ENCODE measurements at regions not wholly inside any gene's neighbourhood (a gene's known extent, or its start where the extent isn't known, plus 50 kb on each side); places are given as distances from the start of the nearest gene placed in this dataset.

DNA sequence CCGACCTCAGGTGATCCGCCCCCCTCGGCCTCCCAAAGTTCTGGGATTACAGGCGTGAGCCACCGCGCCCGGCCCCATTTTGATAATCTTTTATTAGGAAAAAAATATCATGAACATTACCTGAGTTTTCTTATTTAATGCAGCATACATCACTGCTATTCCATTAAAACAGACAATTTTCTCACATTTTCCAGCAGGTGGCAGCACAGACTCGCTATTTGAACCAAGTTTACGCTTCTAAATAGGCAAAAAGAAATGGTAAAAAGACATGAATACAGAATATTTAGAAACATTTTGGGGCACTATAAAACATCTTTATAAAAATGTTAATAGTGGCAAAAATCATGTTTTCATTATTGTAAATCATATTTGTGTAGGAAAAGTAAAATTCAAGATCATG, 903.1 kb downstream of the SLITRK6 start:
- peak; percentile 71 for DNase-seq (ENCODE audit: low spot score)

DNA sequence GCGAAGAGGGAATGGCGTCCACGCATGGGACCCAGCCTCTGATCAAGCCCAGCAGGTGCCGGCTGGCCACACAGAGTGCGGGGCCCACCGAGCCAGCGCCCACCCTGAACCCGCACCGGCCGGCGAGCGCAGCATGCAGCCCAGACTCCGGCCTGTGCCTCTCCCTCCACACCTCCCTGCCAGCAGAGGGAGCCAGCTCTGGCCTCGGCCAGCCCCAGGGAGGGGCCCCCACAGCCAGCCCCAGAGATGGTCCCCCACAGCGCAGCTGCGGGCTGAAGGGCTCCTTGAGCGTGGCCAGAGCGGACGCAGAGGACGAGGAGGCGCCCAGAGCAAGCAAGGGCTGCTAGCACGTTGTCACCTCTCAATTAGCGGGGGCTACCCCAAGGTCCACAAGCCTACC, 904.5 kb downstream of the SLITRK6 start:
- DNase-seq (ENCODE audit: low spot score): no peak

DNA sequence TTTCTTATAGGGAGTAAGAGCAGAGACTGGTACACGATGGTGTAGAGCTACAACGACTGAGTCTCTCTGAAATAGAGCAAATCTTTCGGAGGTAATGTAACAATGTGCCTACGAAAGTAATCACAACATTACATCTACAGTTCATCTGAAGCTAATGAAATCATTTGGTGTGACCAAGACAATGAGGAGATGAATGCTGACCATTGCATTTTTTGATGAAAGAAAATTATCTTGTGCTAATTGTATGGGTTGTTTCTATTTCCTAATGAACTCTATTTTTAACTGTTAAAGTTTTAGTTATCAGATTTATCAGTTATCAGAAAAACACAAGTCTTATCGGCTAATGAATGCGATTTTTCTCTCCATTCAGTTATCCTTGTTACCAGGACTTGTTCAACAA, 913.4 kb downstream of the SLITRK6 start:
- DNase-seq (ENCODE audit: low spot score): no peak

DNA sequence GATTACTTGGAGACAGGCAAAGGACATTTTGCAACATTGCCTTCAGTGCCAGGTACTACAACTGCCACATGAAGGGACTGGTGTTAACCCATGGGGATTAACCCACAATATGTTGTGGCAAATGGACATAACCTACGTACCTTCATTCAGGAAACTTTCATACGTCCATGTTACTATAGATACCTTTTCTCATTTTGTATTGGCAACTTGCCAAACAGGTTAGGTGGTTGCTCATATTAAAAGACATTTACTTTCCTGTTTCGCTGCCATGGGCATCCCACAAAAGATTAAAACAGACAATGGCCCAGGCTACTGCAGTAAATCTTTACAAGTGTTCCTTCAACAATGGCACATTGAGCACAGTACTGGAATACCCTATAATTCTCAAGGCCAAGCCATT, 925.3 kb downstream of the SLITRK6 start:
- DNase-seq (ENCODE audit: low spot score): no peak

DNA sequence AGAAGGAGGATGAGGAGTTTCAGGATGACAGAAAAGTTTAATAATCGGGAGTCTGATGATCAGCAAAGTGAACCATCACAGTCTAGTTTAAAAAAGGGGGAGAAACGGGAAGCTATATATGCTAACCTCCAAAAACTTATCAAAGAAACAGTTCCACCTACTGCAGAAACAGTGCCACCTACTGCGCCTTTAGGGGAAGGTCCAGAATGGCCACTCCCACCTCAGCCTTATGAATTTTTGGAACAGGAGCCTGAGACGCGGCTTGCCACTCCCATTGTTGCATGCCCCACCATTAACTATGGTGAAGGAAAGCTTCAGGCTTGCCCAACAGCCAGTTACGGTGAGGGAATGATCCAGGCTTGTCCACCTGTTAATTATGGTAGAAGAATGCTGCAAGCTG, 929.0 kb downstream of the SLITRK6 start:
- no peak for DNase-seq (ENCODE audit: low spot score)

DNA sequence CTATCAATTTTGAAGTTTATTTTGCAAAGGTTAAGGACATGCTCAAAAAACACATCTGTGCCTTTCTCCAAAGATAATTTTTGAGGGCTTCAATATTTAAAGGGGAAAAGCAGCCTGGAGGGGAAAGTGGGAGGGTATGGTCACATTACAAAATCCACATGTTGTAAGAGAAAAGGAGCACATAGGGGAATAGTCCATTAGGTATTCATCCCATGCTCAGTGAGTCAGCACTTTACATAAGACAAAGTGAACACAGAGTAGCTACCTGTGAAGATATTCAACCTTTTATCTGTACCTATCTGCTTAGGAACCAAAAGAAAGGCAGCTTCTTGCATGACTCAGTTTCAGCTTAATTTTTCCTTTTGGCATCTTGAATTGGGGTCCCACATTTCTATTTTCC, 932.0 kb downstream of the SLITRK6 start:
- DNase-seq (ENCODE audit: low spot score): no peak

DNA sequence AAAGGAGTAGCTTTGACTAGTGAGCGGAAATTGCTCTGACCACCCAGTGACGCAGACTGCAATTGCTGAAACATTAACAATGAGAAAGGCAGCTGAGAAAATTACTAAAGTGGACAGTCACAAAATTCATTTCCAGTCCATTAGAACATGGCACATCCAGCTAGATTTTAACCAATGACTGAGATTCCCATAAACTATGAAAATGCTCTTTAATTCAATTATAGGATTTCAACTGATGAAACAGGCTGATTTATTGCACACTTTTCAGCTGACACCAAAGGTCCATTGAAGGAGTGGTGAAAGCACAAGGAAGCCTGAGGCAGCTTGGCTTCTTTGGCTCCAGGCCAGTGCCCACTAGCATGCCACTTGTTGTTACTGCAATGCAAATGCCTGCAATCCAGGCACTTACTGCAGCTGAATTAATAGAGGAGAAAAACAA, 933.4 kb downstream of the SLITRK6 start:
- peak; percentile 51 for DNase-seq (ENCODE audit: low spot score)

DNA sequence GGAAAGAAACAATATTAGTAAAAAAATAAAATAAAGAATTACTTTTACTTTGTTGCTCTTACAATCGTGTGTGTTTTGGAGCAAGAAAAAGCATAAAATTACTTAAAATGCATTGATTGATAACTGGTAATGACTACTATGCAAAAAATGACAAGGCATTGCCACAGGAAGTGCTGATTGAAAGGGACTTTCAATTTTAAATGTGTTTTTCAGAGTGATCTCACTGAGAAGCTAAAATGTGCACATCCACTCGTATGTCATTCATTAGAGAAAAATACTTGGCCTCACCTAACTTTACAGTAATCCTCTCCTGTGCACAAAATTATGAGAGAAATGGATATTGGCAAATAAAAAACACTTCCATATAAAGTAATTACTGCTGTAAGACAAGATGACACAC, 934.9 kb downstream of the SLITRK6 start:
- no peak for DNase-seq (ENCODE audit: low spot score)

DNA sequence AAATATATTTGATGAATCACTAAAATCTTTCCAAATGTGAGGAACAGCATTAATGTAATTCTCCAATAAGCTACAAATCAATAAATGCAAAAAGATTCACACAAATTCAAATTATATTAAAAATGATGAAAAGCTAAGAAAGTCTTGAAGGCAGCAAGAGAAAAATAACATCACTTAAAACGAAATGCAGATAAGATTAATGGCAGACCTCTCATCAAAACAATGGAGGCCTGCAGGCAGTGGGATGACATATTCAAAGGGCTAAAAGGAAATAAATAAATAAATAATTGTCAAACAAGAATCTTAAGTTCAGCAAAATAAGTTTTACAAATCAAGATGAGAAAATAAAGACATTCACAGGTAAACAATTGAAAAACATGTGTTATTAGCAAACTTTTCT, 952.1 kb downstream of the SLITRK6 start:
- no peak for DNase-seq (ENCODE audit: low spot score)

DNA sequence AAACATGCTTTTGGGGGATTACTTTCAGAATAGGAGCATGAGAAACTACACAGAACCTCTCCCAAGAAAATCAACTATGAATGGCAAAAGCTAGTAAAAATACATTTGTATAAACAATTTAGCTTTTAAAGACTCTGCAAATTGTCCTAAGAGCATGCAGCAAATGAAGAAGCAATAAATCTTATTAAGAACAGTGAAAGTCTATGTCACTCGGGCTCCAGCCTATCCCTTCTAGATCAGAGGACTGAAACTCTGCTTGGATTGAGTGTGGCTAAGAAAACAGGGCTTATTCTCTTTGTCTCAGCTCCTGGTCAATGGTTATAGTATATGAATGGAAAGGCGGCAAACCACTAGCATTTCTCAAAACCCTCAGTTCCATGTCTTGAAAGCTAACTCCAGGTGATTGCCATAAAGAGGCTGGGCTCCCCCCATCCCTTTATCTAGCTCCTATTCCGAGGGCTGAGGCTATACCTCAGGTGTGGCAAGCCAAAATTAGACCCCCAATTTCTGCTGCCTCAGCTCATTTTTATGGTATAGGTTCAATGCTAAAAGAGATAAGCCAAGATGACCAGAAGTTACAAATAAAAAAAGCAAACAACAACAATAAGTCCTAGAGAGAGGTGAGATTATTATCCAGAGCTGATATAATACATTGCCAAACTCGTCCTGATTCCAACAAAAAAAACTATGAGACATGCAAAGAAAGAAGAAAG, 953.2 kb downstream of the SLITRK6 start:
- DNase-seq (ENCODE audit: low spot score): no peak

DNA sequence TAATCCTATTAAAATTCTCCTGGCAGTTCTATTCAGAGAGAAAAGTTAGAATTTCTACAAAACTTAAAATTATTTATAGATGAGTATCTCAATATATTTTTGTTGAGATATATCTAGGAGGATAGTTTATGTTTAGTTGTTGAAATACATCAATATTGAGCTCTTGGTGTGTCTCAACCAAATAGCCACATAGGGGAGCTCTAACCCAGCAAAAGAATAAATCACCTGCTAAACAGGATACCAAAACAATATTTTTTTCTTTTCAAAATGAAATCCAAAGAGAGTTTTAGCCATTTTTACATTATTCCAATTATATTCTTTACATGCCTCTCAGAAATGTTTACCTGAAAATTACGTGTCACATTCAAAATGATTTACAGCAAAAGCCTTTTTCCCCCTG, 954.7 kb downstream of the SLITRK6 start:
- peak; percentile 29 for DNase-seq (ENCODE audit: low spot score)

DNA sequence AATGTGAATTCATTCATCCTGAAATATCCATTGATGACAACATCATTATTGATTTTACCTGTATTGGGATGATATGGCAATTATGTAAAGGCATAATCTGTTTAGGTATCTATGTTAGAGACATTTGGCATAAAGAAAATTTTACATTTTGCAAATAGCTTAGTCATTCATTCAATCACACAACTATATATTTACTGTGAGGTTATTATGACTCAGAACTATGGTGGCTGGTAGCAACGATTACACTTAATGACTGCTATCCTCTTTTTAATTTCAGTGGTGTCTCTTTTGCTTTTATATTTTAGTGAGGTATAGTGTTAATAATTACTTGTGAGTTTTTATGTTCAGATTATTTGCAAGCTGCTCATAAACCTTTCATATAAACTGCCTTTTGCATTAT, 955.9 kb downstream of the SLITRK6 start:
- DNase-seq (ENCODE audit: low spot score): no peak

DNA sequence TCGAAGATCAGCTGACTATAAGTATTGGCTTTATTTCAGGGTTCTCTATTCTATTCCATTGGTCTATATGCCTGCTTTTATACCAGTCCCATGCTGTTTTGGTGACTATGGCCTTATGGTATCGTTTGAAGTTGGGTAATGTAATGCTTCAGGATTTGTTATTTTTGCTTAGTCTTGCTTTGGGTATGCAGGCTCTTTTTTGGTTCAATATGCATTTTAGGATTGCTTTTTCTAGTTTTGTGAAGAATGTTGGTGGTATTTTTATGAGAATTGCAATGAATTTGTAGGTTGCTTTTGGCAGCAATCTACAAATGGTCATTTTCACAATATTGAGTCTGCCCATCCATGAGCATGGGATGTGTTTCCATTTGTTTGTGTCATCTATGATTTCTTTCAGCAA, 951.9 kb upstream of the SLITRK1 start:
- no peak for DNase-seq (ENCODE audit: low spot score)

DNA sequence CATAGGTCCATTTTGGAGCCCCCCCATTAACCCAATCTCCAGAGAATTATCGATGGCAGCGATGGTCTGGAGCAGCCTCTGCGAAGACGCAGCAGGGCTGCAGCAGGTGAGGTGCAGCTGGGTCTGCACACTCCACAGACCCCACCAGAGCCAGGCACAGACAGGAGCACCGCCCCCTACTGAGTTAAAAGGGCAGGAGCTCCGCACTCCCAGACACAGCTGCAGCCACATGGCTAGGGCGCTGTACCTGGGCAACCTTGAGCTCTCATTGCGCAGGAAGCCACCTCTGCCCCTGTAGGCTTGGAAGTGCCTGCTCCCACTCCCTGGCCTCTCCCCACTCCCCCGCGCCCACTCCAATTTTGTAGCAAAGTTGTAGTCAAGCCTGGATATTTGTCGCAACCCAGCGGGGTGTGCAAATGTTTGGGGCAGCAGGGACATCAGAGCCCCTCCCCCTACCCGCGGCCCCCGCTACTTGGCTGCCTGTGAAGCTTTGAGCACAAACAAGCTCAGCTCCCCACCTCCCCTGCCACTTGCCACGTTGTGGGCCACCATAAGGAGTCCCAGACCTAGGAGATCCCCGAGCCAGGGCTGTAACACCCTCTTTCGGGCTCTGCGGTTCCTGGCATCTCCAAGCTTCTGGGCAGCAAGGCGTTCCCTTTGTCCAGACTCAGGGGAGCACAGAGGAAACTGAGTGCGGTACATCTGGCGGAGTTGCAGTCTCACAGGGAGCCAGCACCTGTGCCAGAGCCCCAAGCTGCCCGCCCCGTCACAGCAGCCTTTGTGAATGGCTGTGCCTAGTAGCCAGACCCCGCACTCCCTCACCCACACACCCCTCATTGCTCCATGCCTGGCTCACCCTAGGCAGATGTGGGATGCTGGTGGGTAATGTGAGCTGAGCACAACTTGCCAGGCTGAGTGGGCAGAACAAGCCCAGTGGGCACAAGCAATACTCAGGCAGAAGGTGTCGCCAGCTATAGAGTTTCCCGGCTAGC, 949.7 kb upstream of the SLITRK1 start:
- no peak for DNase-seq (ENCODE audit: low spot score)

DNA sequence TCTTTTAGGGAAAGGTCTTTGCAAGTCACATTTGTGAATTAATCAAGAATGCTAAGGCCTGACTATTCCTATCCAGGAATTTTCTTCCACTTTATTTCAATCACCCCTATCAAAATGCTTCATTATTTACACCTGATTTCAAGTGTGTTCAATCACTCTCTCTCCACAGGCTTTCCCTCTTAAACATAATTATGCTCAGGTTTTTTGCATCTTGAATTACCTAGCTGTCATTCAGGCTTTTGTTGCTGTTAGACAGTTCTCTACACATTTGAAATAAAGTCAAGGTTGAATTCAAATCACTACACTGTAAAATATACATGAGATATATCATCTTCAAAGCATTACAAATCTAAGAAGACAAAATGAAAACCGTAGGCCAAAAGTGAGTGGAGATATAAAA, 941.3 kb upstream of the SLITRK1 start:
- no peak for DNase-seq (ENCODE audit: low spot score)

DNA sequence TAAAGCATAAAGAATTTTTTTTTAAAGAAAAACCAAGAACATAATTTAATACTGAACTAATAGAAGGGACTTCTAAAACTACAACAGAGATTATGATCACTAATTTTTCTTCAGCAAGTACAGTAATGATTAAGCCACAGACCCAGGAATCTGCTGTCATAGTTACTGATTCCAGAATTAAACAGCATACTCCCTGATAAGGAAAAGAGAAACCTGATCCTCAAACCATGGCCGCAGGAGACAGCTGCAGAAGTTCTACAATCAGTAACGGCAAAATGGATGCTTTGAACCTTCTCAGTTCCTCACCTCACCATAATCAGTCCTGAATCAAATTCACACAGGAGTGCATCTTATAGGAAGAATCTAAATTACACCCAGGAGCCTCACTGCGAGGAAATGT, 939.0 kb upstream of the SLITRK1 start:
- DNase-seq (ENCODE audit: low spot score): peak; percentile 74

DNA sequence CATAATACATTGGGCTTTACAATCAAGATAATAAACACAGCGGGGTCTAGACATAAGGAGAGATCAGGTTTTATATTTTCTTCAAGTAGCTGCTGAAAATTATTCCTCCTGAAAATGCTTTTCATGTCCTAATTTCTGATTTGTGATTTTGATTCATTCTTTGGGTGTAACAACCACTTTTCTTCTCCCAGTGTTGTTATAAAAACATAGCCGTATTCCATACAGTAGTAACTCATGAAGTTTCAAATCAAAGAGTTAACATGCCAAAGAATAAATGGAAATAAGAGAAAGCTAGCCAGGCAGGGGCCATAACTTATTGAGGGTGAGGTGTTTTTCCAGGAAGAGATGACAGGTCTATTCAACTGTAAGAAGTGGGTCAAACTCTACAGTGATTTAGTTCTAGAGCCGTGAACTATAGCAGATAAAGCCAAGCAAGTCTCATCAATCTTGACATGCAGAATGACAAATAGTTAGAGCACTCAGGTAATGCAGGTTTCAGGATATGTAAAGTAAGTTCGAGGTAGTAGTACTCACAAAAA, 934.4 kb upstream of the SLITRK1 start:
- DNase-seq (ENCODE audit: low spot score): no peak

DNA sequence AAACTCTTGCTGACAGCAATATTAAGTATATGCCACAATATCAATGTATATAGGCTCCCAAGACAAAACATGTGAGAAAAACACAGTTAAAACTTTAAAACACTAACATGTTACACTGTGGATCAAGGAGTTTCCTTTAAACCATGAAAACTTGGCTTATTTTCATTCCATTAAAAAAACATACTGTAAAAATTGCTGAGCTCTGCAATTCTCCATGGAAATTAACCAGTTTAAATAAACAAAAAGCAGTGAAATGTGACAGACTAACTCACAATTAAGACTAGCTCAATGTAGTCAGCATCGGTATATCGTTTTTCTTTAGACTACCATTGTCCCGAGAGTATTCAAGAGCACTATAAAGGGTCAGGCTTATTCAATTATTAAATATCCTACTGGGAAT, 930.5 kb upstream of the SLITRK1 start:
- DNase-seq (ENCODE audit: low spot score): no peak

DNA sequence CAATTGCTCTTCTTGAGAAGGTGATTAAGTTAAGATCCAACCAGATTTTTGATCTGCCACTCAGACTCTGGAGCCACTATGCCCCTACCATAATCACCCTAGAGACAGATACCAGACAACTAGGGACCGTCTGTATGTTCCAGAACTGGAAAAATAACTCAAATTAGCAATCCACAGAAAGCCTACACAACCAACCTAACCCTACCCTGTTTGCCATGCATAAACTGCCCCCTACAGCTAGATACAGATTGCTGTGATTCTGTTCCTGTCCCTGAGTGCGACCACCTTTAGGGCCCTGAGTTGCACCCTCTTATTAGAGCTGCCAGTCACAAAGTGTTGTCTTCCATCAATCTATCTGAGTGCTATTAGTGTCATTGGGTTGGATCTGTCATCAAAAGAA, 929.8 kb upstream of the SLITRK1 start:
- DNase-seq (ENCODE audit: low spot score): no peak

DNA sequence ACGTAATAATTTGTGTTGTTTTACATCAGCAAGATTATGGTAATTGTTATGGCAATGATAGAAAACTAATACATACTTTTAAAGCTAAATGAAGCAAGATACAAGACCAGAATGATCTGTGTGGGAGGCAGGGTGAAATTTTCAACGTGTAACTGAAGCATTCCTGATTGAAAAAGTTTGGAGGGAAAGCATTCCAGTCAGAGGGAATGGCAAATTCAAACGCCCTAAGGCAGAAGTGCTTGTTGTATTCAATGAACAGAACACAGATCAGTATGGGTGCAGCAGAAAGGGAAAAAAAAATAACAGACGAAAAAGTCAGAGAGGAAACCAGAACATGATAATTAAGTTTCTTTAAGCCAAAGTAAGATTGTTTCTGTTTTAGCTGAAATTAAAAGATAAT, 928.5 kb upstream of the SLITRK1 start:
- DNase-seq (ENCODE audit: low spot score): no peak

DNA sequence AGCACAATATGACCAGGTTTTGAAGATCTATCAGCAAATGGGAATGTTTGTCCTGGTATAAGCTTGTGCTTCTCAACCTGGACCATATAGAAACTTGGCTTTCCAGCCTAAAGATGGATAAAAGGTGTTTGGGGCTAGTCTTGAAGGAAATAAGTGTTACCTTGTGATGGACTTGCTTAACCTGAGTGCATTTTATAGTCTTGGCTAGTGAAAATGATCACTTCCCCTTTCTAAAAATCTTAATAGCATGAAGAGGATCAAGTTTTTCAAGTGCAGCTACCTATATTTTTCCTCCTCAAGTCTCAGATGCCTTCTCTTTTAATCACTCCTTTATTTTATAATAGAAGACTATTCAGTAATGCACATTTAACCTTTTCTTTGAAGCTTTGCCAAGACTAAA, 919.8 kb upstream of the SLITRK1 start:
- no peak for DNase-seq (ENCODE audit: low spot score)

DNA sequence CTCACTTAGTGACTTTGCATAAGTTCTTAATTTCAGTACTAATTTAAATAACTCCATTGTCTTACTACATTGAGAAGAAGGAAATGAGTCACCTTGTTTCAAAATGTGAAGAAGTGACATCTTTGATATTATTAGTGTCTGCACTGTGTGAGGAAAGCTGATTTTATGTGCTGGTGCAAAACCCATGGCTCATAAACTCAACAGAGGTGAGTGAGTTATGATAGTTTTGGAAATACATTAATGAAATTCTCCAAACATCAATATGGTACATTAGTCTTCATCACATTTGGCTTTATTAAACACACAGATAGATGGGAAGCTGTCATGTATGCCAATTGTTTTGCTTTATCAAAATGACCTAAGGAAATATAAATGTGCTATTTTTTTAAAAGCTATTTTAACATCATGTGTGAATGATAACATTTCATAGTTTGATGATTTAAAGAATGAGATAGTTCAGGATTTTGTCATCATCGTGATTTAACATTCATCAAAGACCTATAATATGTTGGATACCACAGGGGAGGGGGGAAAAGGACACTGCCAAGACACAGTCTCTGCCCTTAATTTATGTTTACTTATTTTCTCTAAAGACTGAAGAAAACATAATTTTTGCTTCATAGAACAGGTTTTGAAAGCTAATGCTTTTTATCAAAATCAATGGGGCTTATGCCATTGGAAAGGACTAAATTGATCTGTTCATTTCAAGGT, 902.3 kb upstream of the SLITRK1 start:
- no peak for DNase-seq (ENCODE audit: low spot score)

Data from SK-N-DZ (cell line).